Liver (tissue), 3 donors: ENCODE measurements at regions not wholly inside any gene's neighbourhood (a gene's known extent, or its start where the extent isn't known, plus 50 kb on each side); places are given as distances from the start of the nearest gene placed in this dataset.

Experiments used
- FOXA1 ChIP-seq: IDR thresholded peaks from 2 replicates; pipeline ENCODE4 v1.6.1; 2016; ENCODE audit warnings: antibody characterized with exemption
- FOXA2 ChIP-seq: IDR thresholded peaks from 2 replicates; pipeline ENCODE4 v1.6.1; 2016; ENCODE audit warnings: antibody characterized with exemption
- GABPA ChIP-seq, 2 donors: IDR thresholded peaks in 1 of 2; conservative IDR thresholded peaks in 1 of 2; 2 replicates each; pipeline ENCODE4 v1.6.1; 2016; ENCODE audit warnings: antibody characterized with exemption in 2 of 2, mild to moderate bottlenecking in 1 of 2, moderate library complexity in 1 of 2
- HNF4G ChIP-seq: IDR thresholded peaks from 2 replicates; pipeline ENCODE4 v1.6.1; 2016; ENCODE audit warnings: antibody characterized with exemption
- RAD21 ChIP-seq, 2 donors: IDR thresholded peaks; 2 replicates each; pipeline ENCODE4 v1.6.1; 2016; ENCODE audit warnings: antibody characterized with exemption in 2 of 2, mild to moderate bottlenecking in 2 of 2
- SP1 ChIP-seq: IDR thresholded peaks from 2 replicates; pipeline ENCODE4 v1.6.1; 2018; ENCODE audit warnings: antibody characterized with exemption, mild to moderate bottlenecking
- TAF1 ChIP-seq: conservative IDR thresholded peaks from 2 replicates; pipeline ENCODE4 v1.6.1; 2016; ENCODE audit warnings: antibody characterized with exemption, mild to moderate bottlenecking
- TF ChIP-seq, protein P1 (sequence below): IDR thresholded peaks from 2 replicates; pipeline ENCODE4 v1.6.1; 2016; ENCODE audit warnings: antibody characterized with exemption, mild to moderate bottlenecking
- TF ChIP-seq, protein P2 (sequence below): fragments of 150-350 bp; IDR thresholded peaks from 2 replicates; pipeline ENCODE4 v1.5.1; 2017; ENCODE audit warnings: improper control_type of control experiment, low read depth, low read length; ENCODE audit not compliant: missing input control
- TF ChIP-seq, protein P3 (sequence below): IDR thresholded peaks from 2 replicates; pipeline ENCODE4 v1.6.1; 2016; ENCODE audit warnings: antibody characterized with exemption
- donor health status: healthy.
- donor health status: healthy.

DNA sequence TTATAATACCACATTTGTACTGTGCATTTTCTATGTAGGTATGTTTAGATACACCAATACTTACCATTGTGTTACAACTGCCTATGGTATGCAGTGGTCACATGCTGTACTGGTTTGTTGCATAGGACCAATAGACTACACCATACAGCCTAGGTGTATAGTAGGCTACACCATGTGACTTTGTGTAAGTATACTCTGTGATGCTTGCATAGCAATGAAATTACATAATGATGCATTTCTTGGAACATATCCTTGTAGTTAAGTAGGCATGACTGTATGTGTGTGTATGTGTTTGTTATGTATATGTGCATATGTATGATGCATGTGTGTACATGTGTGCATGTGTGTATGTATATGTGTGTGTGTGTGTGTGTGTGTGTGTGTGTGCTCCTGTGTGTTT, 157.6 kb downstream of the TDRD15 start:
- TF ChIP-seq, protein P1, sequence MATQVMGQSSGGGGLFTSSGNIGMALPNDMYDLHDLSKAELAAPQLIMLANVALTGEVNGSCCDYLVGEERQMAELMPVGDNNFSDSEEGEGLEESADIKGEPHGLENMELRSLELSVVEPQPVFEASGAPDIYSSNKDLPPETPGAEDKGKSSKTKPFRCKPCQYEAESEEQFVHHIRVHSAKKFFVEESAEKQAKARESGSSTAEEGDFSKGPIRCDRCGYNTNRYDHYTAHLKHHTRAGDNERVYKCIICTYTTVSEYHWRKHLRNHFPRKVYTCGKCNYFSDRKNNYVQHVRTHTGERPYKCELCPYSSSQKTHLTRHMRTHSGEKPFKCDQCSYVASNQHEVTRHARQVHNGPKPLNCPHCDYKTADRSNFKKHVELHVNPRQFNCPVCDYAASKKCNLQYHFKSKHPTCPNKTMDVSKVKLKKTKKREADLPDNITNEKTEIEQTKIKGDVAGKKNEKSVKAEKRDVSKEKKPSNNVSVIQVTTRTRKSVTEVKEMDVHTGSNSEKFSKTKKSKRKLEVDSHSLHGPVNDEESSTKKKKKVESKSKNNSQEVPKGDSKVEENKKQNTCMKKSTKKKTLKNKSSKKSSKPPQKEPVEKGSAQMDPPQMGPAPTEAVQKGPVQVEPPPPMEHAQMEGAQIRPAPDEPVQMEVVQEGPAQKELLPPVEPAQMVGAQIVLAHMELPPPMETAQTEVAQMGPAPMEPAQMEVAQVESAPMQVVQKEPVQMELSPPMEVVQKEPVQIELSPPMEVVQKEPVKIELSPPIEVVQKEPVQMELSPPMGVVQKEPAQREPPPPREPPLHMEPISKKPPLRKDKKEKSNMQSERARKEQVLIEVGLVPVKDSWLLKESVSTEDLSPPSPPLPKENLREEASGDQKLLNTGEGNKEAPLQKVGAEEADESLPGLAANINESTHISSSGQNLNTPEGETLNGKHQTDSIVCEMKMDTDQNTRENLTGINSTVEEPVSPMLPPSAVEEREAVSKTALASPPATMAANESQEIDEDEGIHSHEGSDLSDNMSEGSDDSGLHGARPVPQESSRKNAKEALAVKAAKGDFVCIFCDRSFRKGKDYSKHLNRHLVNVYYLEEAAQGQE = no peak
- TF ChIP-seq, protein P2, sequence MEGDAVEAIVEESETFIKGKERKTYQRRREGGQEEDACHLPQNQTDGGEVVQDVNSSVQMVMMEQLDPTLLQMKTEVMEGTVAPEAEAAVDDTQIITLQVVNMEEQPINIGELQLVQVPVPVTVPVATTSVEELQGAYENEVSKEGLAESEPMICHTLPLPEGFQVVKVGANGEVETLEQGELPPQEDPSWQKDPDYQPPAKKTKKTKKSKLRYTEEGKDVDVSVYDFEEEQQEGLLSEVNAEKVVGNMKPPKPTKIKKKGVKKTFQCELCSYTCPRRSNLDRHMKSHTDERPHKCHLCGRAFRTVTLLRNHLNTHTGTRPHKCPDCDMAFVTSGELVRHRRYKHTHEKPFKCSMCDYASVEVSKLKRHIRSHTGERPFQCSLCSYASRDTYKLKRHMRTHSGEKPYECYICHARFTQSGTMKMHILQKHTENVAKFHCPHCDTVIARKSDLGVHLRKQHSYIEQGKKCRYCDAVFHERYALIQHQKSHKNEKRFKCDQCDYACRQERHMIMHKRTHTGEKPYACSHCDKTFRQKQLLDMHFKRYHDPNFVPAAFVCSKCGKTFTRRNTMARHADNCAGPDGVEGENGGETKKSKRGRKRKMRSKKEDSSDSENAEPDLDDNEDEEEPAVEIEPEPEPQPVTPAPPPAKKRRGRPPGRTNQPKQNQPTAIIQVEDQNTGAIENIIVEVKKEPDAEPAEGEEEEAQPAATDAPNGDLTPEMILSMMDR = no peak
- TF ChIP-seq FOXA1 (no peak), RAD21 (IDR thresholded peaks at IDR 0.05) (no peak), TAF1 (no peak), GABPA (IDR thresholded peaks at IDR 0.05 in 1 of 2, conservative IDR thresholded peaks at IDR 0.05 in 1 of 2) (no peak), FOXA2 (no peak), HNF4G (no peak), SP1 (no peak)
- TF ChIP-seq, protein P3, sequence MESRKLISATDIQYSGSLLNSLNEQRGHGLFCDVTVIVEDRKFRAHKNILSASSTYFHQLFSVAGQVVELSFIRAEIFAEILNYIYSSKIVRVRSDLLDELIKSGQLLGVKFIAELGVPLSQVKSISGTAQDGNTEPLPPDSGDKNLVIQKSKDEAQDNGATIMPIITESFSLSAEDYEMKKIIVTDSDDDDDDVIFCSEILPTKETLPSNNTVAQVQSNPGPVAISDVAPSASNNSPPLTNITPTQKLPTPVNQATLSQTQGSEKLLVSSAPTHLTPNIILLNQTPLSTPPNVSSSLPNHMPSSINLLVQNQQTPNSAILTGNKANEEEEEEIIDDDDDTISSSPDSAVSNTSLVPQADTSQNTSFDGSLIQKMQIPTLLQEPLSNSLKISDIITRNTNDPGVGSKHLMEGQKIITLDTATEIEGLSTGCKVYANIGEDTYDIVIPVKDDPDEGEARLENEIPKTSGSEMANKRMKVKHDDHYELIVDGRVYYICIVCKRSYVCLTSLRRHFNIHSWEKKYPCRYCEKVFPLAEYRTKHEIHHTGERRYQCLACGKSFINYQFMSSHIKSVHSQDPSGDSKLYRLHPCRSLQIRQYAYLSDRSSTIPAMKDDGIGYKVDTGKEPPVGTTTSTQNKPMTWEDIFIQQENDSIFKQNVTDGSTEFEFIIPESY = no peak
